Esophagus (tissue), 2 donors: ENCODE measurements at regions not wholly inside any gene's neighbourhood (a gene's known extent, or its start where the extent isn't known, plus 50 kb on each side); places are given as distances from the start of the nearest gene placed in this dataset.

Source experiments
- H3K27ac ChIP-seq, 2 donors: one replicate each; pipeline ENCODE4 v1.5.1; 2013; ENCODE audit warnings: low read depth in 2 of 2, mild to moderate bottlenecking in 2 of 2, inconsistent platforms in 1 of 2, low read length in 1 of 2, moderate library complexity in 1 of 2
- H3K27me3 ChIP-seq, 2 donors: one replicate each; pipeline ENCODE4 v1.6.1; 2013; ENCODE audit warnings: low read length in 2 of 2, control low read depth in 1 of 2, mild to moderate bottlenecking in 1 of 2; ENCODE audit not compliant: insufficient read depth in 2 of 2, control insufficient read depth in 1 of 2
- H3K36me3 ChIP-seq, 2 donors: one replicate each; pipeline ENCODE4 v1.6.1; 2013; ENCODE audit warnings: low read length in 1 of 2; ENCODE audit not compliant: control insufficient read depth in 2 of 2, insufficient read depth in 2 of 2
- H3K4me1 ChIP-seq, 2 donors: one replicate each; pipeline ENCODE4 v1.6.1; 2013; ENCODE audit warnings: low read length in 1 of 2; ENCODE audit not compliant: control insufficient read depth in 2 of 2, insufficient read depth in 2 of 2
- H3K4me3 ChIP-seq, 2 donors: one replicate each; pipeline ENCODE4 v1.5.1; 2013; ENCODE audit warnings: low read length in 2 of 2, mild to moderate bottlenecking in 2 of 2, low read depth in 1 of 2, moderate library complexity in 1 of 2
- H3K9me3 ChIP-seq, 2 donors: one replicate each; pipeline ENCODE4 v1.6.1; 2013; ENCODE audit warnings: mild to moderate bottlenecking in 2 of 2, low read depth in 1 of 2, low read length in 1 of 2, moderate library complexity in 1 of 2; ENCODE audit not compliant: control insufficient read depth in 2 of 2, insufficient read depth in 1 of 2
- WGBS, 2 donors: extraction: QIAGEN DNeasy Blood & Tissue Kit; methylation state at CpG; one replicate each; pipeline ENCODE4 v1.1.7; 2013; 5-methylcytosine and 5-hydroxymethylcytosine counted together
- donor health status: healthy with polysubstance abuse.
- donor health status: Bipolar disorder and iron deficiency.

DNA sequence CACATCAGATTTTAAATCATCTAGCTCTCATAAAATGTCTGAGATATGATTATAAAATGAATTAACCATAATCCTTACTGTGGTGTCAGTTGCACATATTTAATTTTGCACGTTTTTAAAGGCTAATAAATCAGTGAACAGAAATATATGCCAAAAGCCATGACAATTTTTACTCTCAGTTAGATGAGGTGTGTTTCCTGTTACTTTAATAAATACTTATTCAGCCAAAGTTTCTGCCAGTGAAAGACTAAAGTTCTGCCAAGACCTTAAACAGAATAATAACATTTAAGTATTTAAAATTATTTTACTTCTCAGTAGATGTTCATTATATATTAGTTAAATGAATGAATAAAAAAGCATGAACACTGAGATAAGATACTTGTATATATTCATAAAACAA, 1150.1 kb downstream of the NAALADL2 start:
- H3K4me1 ChIP-seq: no peaks in the 10 kb centered on the region
- H3K27ac ChIP-seq: no peak overlapping the region
- H3K4me3 ChIP-seq: no peak overlapping the region
- H3K9me3 ChIP-seq: no peaks in the 10 kb centered on the region
- no peaks in the 10 kb centered on the region for H3K27me3 ChIP-seq
- 11 to 13% methylated on average over 1 of the region's 1 CpG for WGBS, 2 donors
- no peaks in the 10 kb centered on the region for H3K36me3 ChIP-seq

DNA sequence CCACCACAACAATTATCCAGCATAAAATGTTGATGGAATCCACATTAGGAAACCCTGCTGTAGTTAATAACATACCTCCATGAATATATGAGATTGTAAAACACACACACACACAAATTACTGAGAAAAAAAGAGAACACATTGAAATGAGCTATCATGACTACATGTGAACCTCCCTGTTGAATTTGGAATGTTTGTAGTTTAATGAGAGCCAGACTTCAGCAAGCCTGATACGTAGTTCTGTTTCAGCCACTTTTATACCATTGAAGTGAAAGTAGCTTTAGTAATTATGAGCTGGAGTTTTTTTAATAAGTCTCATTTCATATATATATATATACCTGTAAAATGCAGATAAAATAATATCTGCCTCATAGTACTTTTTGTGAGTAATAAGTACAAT, 1146.4 kb downstream of the NAALADL2 start:
- H3K4me3 ChIP-seq: no peak overlapping the region
- WGBS, 2 donors: 86 to 90% methylated on average over 1 of the region's 1 CpG
- H3K4me1 ChIP-seq: no peaks in the 10 kb centered on the region
- no peaks in the 10 kb centered on the region for H3K27me3 ChIP-seq
- no peaks in the 10 kb centered on the region for H3K9me3 ChIP-seq
- no peaks in the 10 kb centered on the region for H3K36me3 ChIP-seq
- H3K27ac ChIP-seq: no peak overlapping the region

DNA sequence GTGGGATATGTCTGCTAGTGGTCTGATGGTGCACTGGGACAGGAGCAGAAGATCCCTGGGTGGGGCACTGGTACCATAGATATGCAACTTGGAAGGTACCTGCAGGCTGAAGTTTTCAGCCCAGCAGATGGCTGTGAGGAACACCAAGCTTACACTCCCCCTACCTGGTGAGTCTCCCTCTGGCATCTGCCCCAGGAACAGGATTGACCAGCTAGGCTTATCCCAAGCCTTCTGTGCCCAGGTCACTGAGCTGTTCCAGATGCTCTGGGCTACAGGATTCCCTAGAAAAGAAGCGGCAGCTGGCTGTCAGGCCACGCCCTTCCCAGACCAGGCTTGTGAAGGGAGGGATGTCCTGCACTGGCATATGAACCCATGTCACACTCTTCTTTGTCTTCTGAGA, 1130.0 kb downstream of the NAALADL2 start:
- no peaks in the 10 kb centered on the region for H3K27me3 ChIP-seq
- peaks cover 0 to 7% of the 10 kb centered on the region in 2 donors for H3K9me3 ChIP-seq
- H3K4me3 ChIP-seq: no peak overlapping the region
- WGBS, 2 donors: 83 to 88% methylated on average over 2 of the region's 2 CpGs
- H3K36me3 ChIP-seq: no peaks in the 10 kb centered on the region
- H3K4me1 ChIP-seq: no peaks in the 10 kb centered on the region
- H3K27ac ChIP-seq: no peak overlapping the region

GRCh38 chr3:175988401-175988800, 1129.3 kb downstream of the NAALADL2 start:
- Histone ChIP-seq H3K36me3 (no peaks in the 10 kb centered on the region), H3K27ac (no peak overlapping the region), H3K4me1 (no peaks in the 10 kb centered on the region), H3K4me3 (no peak overlapping the region), H3K27me3 (no peaks in the 10 kb centered on the region), H3K9me3 (peaks cover 0 to 7% of the 10 kb centered on the region in 2 donors)
- WGBS, 2 donors: 72 to 78% methylated on average over 1 of the region's 1 CpG

DNA sequence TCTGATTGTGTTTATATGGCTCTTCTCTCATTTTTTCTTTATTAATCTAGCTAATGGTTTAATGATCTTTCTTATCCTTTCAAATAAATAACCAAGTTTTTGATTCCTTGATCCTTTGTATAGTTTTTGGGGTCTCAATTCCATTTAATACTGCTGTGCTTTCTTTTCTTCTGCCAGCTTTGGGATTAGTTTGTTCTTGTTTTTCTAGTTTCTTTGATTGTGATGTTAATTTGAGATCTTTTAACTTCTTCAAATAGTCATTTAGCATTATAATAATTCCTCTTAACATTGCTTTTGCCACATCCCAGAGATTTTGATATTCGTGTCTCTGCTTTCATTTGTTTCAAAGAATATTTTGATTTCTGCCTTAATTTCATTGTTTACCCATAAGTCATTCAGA, 1126.6 kb downstream of the NAALADL2 start:
- no peaks in the 10 kb centered on the region for H3K36me3 ChIP-seq
- 39 to 55% methylated on average over 1 of the region's 1 CpG for WGBS, 2 donors
- H3K4me3 ChIP-seq: no peak overlapping the region
- peaks cover 0 to 7% of the 10 kb centered on the region in 2 donors for H3K9me3 ChIP-seq
- no peaks in the 10 kb centered on the region for H3K27me3 ChIP-seq
- no peaks in the 10 kb centered on the region for H3K4me1 ChIP-seq
- no peak overlapping the region for H3K27ac ChIP-seq

GRCh38 chr3:175983379-175983778, 1124.2 kb downstream of the NAALADL2 start:
- 40 to 72% methylated on average over 1 of the region's 1 CpG for WGBS, 2 donors
- H3K27ac ChIP-seq: no peak overlapping the region
- no peak overlapping the region for H3K4me3 ChIP-seq
- no peaks in the 10 kb centered on the region for H3K4me1 ChIP-seq
- H3K9me3 ChIP-seq: peaks cover 0 to 5% of the 10 kb centered on the region in 2 donors
- H3K36me3 ChIP-seq: no peaks in the 10 kb centered on the region
- H3K27me3 ChIP-seq: no peaks in the 10 kb centered on the region

GRCh38 chr3:175980486-175981090, 1121.5 kb downstream of the NAALADL2 start:
- 55 to 60% methylated on average over 2 of the region's 2 CpGs for WGBS, 2 donors
- Histone ChIP-seq H3K4me3 (no peak overlapping the region), H3K27ac (no peak overlapping the region), H3K36me3 (no peaks in the 10 kb centered on the region), H3K4me1 (no peaks in the 10 kb centered on the region), H3K9me3 (peaks cover 0 to 12% of the 10 kb centered on the region in 2 donors), H3K27me3 (no peaks in the 10 kb centered on the region)

DNA sequence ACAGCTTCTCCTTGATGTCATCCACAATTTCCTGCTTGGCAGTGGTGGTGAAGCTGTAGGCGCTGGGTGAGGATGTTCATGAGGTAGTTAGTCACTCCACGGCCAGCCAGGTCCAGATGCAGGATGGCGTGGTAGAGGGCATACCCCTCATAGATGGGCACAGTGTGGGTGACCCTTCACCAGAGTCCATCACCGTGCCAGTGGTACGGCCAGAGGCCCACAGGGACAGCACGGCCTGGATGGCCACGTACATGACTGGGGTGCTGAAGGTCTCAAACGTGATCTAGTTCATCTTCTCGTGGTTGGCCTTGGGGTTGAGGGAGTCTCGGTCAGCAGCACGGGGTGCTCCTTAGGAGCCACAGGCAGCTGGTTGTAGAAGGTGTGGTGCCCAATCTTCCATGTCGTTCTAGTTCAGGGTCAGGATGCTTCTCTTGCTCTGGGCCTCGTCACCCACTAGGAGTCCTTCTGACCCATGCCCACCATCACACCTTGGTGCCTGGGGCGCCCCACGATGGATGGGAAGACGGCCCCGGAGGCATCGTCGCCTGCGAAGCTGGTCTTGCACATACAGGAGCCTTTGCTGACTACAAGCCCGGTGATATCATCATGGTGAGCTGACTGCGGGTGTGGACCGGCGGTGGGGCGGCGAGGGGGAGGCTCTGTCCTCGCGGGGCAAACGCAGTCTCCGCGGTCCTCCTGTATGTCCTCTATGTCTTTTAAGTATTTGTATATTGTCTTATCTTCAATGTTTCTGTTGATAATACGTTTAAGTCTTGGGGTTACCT, 1119.0 kb downstream of the NAALADL2 start:
- H3K27ac ChIP-seq: no peak overlapping the region
- H3K36me3 ChIP-seq: no peaks in the 10 kb centered on the region
- no peak overlapping the region for H3K4me3 ChIP-seq
- H3K4me1 ChIP-seq: no peaks in the 10 kb centered on the region
- H3K9me3 ChIP-seq: peaks cover 0 to 12% of the 10 kb centered on the region in 2 donors
- WGBS, 2 donors: 95 to 96% methylated on average over 32 of the region's 32 CpGs
- no peaks in the 10 kb centered on the region for H3K27me3 ChIP-seq

DNA sequence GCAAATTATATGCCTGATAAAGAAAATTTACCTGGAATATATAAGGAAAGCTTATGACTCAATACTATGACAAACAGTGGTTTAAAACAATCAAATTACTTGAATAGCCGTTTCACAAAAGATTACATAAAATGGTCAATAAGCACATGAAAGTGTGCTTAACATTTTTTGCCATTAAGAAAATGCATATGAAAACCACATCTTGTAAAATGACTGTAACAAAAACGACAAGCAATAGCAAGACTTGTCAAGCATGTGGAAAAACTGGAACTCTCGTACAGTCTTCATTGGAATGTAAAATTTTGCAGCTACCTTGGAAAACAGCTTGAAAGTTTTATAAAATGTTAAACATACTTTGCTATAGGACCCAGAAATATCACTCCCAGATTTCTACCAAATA, 1110.3 kb downstream of the NAALADL2 start:
- H3K36me3 ChIP-seq: no peaks in the 10 kb centered on the region
- H3K27me3 ChIP-seq: no peaks in the 10 kb centered on the region
- no peak overlapping the region for H3K27ac ChIP-seq
- no peaks in the 10 kb centered on the region for H3K4me1 ChIP-seq
- no peak overlapping the region for H3K4me3 ChIP-seq
- no peaks in the 10 kb centered on the region for H3K9me3 ChIP-seq
- 78 to 82% methylated on average over 3 of the region's 3 CpGs for WGBS, 2 donors

- WGBS, 2 donors: 33 to 43% methylated on average over 1 of the region's 1 CpG
- no peaks in the 10 kb centered on the region for H3K9me3 ChIP-seq
- H3K4me3 ChIP-seq: no peak overlapping the region
- H3K27me3 ChIP-seq: no peaks in the 10 kb centered on the region
- no peaks in the 10 kb centered on the region for H3K4me1 ChIP-seq
- no peaks in the 10 kb centered on the region for H3K36me3 ChIP-seq
- H3K27ac ChIP-seq: no peak overlapping the region
Observed at GRCh38 chr3:175965036-175965435, 1105.9 kb downstream of the NAALADL2 start.
